IPS-18a (cell line): ENCODE measurements at regions not wholly inside any gene's neighbourhood (a gene's known extent, or its start where the extent isn't known, plus 50 kb on each side); places are given as distances from the start of the nearest gene placed in this dataset.

Experiments
- H3K27ac ChIP-seq: one replicate; pipeline ENCODE4 v1.5.1; 2013; ENCODE audit warnings: low read length
- H3K27me3 ChIP-seq: one replicate; pipeline ENCODE4 v1.6.1; 2013; ENCODE audit warnings: mild to moderate bottlenecking, low read length; ENCODE audit not compliant: control insufficient read depth, insufficient read depth
- H3K36me3 ChIP-seq: one replicate; pipeline ENCODE4 v1.6.1; 2013; ENCODE audit warnings: low read depth, low read length; ENCODE audit not compliant: control insufficient read depth
- H3K4me1 ChIP-seq: one replicate; pipeline ENCODE4 v1.6.1; 2013; ENCODE audit warnings: low read depth, low read length; ENCODE audit not compliant: control insufficient read depth
- H3K4me3 ChIP-seq: one replicate; pipeline ENCODE4 v1.5.1; 2013; ENCODE audit warnings: low read length
- H3K9ac ChIP-seq: one replicate; pipeline ENCODE4 v1.6.1; 2013; ENCODE audit warnings: mild to moderate bottlenecking, low read length, moderate library complexity
- H3K9me3 ChIP-seq: one replicate; pipeline ENCODE4 v1.6.1; 2013; ENCODE audit warnings: low read depth, low read length; ENCODE audit not compliant: control insufficient read depth

DNA sequence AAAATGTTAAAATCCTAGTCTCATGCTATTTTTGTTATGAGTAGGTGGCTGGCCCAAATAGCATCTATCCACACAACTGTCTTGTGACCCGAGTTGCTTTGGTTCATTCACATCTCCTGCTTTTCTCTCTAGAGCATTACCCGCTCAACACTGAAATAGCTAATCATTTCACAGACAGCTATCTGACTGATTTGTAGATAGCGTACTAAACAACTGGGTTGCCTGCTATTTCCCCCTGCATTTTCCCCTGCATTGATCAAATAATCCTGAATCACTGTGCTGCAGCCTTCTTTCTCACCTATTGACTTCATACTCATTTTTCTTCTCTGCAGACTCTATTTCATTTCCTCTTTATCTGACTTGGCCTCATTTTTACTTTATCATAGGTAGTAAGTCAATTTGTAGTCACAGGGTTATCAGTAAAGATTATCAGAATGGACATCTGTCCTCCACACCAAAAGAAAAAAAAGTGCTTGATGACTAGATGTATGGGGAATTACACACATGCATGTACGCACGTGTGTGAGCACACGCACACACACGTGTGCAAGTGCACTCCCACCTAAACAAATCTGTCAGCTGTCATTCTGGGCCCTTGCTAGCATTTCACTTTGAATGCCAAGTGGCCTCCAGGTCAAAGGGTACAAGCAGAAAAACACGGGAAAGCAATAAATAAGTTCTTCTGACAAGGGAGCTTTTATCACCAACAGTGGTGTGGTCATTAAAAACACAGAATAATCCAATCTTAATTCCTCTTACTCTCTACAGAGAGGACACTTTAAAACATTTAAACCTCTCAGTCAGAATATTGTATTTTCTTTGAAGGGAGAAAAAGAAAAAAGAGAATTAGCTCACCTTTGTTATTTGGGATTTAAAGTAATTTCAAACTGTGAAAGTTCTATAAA lies 501.6 kb downstream of the EFNA5 start:
- Histone ChIP-seq H3K4me3 (no peak overlapping the region), H3K4me1 (no peaks in the 10 kb centered on the region), H3K27me3 (no peaks in the 10 kb centered on the region), H3K9ac (no peak overlapping the region), H3K27ac (no peak overlapping the region), H3K9me3 (peaks cover 16% of the 10 kb centered on the region), H3K36me3 (no peaks in the 10 kb centered on the region)

DNA sequence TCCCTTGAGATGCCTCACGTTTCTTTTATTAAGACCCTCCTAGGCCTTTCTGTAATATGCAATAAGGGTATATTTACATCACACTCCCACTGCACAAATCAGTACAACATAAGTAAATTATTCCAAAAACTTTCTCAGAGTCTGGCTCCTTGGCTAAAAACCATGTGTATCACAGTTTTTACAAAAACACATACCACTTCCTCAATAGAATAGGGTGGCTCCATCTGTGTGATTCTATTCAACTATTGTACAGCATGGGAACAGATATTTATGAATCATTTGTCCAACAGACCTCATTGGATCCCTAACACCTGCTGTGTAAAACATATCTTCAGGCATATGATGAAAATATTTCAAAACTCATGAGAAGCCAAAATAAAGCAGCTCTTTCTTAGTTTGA lies 502.7 kb downstream of the EFNA5 start:
- Histone ChIP-seq H3K27ac (no peak overlapping the region), H3K27me3 (no peaks in the 10 kb centered on the region), H3K36me3 (no peaks in the 10 kb centered on the region), H3K9me3 (peaks cover 16% of the 10 kb centered on the region), H3K4me1 (no peaks in the 10 kb centered on the region), H3K9ac (no peak overlapping the region), H3K4me3 (no peak overlapping the region)

DNA sequence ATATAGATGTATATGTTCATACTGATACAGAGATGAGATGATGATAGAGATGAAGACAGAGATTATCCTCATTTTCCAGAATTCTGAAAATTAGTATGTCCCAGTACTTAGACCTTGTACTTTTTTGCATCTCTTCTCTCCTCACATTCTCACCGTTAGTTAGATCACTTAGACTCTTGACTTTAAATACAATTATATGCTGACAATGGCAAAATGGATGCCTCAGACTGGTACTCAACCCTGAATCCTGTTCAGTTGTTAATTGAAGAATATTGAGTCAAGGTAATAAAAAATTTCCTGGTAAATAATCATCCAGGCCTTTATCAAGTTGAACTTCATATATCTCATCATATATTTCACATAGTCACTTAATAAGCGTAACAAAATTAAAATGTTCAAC lies 505.4 kb downstream of the EFNA5 start:
- no peaks in the 10 kb centered on the region for H3K27me3 ChIP-seq

DNA sequence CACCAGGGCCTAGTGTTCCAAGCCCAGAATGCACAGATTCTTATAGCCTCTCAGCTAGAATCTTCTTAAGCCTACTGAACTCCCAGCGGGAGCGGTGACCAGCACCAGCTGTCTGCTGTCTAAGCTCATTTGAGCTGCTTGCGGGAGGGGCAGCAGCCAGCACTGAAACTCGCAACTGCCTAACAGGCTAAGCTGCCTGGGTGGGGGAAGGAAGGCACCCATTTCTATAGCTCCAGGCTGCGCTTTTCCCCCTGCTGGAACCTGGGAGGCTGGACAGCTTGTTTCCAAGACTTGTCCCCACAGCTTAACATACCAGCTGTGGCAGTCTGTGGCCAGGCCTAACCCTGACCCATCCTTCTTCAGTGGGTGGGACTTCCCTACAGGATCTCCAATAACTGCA lies 512.9 kb downstream of the EFNA5 start:
- Histone ChIP-seq H3K4me1 (no peaks in the 10 kb centered on the region), H3K4me3 (no peak overlapping the region), H3K27ac (no peak overlapping the region), H3K9me3 (no peaks in the 10 kb centered on the region), H3K9ac (no peak overlapping the region), H3K36me3 (no peaks in the 10 kb centered on the region), H3K27me3 (no peaks in the 10 kb centered on the region)

More for the DNA sequence above, 505.4 kb downstream of the EFNA5 start:
- Histone ChIP-seq H3K4me1 (no peaks in the 10 kb centered on the region), H3K9me3 (peaks cover 3% of the 10 kb centered on the region), H3K9ac (no peak overlapping the region), H3K36me3 (no peaks in the 10 kb centered on the region), H3K27ac (no peak overlapping the region), H3K4me3 (no peak overlapping the region)

DNA sequence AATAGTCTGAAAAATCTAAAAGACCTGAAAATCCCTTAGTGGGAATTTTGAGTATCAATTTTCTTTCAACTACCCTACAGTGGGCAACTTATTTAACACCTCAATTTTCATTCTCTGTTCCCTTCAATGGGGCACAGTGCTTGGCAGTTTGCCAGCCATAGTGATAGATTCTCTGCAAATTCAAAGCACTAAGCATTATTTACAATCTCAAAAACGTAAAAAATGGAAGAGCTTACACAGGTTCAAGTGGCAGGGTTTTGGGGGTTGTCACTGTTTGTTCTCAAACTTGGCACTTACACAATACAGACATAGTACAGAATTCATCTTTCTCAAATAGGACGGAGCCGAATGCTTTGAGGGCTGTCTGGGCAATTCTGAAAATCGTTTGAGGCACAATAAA lies 515.0 kb downstream of the EFNA5 start:
- Histone ChIP-seq H3K4me1 (no peaks in the 10 kb centered on the region), H3K9ac (no peak overlapping the region), H3K36me3 (no peaks in the 10 kb centered on the region), H3K4me3 (no peak overlapping the region), H3K27me3 (no peaks in the 10 kb centered on the region), H3K27ac (no peak overlapping the region), H3K9me3 (no peaks in the 10 kb centered on the region)

DNA sequence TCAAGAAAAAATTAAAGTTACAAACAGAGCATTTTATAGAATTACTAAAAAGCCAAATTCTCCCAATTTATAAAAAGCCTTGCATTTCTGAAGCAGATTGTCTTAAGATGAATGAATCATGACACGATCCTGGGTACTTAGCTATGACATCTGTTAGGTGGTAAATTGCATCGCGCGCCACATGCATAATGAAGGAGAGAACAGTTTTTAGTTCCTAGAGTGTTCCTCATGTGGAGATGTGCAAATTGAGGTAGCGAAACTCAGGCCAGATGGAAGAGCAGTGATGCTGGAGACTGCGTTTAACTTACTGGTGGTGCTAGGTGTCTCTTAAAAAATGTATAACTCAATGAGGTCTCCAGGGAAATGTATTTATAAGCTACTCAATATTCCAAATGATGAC lies 516.1 kb downstream of the EFNA5 start:
- Histone ChIP-seq H3K36me3 (no peaks in the 10 kb centered on the region), H3K4me1 (no peaks in the 10 kb centered on the region), H3K9me3 (no peaks in the 10 kb centered on the region), H3K4me3 (no peak overlapping the region), H3K27ac (no peak overlapping the region), H3K27me3 (no peaks in the 10 kb centered on the region), H3K9ac (no peak overlapping the region)

DNA sequence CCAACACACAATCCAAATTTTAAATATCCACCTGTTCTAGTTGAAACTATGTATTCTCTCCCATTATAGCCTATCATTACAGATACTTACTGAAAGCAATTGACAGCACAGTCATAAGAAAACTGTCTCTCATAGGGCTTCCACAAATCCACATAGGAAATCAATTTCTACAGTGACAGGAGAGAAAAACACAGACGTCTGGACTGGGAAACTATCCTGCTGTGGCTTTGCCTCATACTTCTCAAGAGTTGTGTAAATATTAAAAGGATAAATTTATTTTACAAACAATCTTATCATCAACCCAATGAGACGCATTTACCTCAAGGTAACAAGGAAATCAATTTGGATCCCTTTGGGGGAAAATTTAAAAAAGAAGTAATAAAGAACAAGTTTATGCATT lies 517.5 kb downstream of the EFNA5 start:
- no peaks in the 10 kb centered on the region for H3K36me3 ChIP-seq
- H3K9me3 ChIP-seq, result no peaks in the 10 kb centered on the region
- H3K4me1 ChIP-seq, result no peaks in the 10 kb centered on the region
- no peak overlapping the region for H3K4me3 ChIP-seq
- no peak overlapping the region for H3K27ac ChIP-seq
- H3K27me3 ChIP-seq, result no peaks in the 10 kb centered on the region
- H3K9ac ChIP-seq, result no peak overlapping the region

DNA sequence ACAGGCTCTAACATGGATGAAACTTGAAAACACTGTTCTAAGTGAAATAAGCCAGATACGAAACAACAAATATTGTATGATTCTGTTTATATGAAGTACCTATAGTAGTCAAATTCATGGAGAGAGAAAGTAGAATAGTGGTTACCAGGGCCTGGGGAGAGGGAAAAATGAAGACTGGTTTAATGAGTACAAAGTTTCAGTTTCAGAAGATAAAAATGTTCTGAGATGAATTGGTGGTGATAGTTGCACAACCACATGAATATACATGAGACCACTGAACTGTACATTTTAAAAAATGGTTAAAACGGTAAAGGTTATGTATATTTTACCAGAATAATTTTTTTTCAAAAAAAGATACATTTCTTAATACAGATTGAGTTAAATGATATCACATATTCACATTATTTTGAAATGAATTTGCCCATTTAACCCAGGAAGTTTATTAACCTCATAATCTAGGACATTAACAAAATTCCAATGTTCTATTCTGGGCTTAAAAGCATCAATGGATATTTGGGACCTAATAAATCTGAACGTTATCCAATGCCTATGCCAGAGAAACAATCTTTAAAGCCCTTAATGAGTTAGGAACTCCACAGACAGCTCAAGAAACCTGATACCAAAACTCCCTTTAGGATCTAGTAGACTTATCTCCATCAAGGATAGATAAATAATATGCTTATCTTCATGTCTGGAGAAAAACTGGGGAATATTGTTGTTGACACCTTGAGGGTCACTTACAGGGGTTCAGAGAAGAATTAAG lies 521.3 kb downstream of the EFNA5 start:
- no peak overlapping the region for H3K4me3 ChIP-seq
- no peaks in the 10 kb centered on the region for H3K36me3 ChIP-seq
- no peaks in the 10 kb centered on the region for H3K9me3 ChIP-seq
- no peak overlapping the region for H3K27ac ChIP-seq
- H3K27me3 ChIP-seq, result no peaks in the 10 kb centered on the region
- H3K9ac ChIP-seq, result no peak overlapping the region
- no peaks in the 10 kb centered on the region for H3K4me1 ChIP-seq

DNA sequence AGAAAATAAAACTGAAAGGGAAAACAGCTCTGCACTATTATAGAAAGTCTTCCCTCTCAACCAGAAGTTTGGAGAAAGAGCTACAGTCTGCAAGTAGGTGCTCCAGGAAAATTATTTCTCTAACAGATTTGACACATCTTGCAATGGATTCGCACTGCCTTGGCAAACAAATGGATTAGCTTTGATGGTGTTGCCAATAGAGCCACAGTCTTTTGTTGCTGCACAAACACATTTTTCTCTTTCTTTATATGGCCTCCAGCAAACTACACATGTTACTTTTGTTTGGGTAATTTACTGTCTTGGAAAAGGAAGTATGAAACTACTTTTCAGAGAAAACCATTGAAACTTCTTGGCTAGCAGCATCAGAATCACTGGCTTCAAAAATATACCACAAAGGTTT lies 523.1 kb downstream of the EFNA5 start:
- no peak overlapping the region for H3K9ac ChIP-seq
- no peak overlapping the region for H3K4me3 ChIP-seq
- no peaks in the 10 kb centered on the region for H3K36me3 ChIP-seq
- H3K27me3 ChIP-seq, result no peaks in the 10 kb centered on the region
- H3K9me3 ChIP-seq, result no peaks in the 10 kb centered on the region
- no peaks in the 10 kb centered on the region for H3K4me1 ChIP-seq
- no peak overlapping the region for H3K27ac ChIP-seq

DNA sequence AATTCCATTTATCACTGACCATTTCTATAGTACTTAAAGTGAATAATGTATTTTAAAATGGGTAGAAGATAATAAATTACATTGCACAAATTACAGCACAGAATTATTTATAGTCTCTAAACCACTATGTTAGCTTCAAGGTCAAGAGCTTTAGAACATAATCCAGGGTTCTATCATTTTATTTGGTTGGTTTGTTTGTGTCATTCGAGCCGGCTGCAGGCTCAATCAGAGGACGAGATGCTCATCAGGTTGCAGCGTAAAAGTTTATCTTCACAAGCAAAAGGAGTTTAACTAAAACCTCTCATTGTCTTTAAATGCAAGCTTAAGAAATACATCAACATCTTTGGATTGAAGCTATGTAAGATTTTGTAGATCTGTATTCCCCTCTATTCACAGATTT lies 523.8 kb downstream of the EFNA5 start:
- H3K9me3 ChIP-seq, result no peaks in the 10 kb centered on the region
- H3K27me3 ChIP-seq, result no peaks in the 10 kb centered on the region
- no peaks in the 10 kb centered on the region for H3K36me3 ChIP-seq
- H3K4me1 ChIP-seq, result no peaks in the 10 kb centered on the region
- H3K4me3 ChIP-seq, result no peak overlapping the region
- no peak overlapping the region for H3K9ac ChIP-seq
- H3K27ac ChIP-seq, result no peak overlapping the region

DNA sequence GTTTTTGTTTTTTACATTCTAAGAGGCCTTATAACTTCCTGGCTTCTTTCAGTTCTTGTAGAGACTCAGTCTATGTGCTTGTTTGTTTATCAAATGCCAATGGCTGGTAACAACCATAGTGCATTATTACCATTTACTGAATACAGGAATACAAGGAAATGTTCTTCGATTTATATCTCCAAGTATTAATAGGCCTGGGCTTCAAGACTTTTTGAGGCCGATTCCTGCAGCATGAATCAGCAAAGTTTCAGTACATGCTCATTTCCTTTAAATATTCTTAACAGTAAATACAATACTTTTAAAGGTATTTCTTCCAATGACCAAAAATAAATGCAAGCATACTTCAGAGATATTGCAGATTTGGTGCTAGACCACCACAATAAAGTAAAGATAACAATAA lies 535.3 kb downstream of the EFNA5 start:
- Histone ChIP-seq H3K9ac (no peak overlapping the region), H3K36me3 (no peaks in the 10 kb centered on the region), H3K4me3 (no peak overlapping the region), H3K27ac (no peak overlapping the region), H3K27me3 (no peaks in the 10 kb centered on the region), H3K9me3 (peaks cover 6% of the 10 kb centered on the region), H3K4me1 (no peaks in the 10 kb centered on the region)

DNA sequence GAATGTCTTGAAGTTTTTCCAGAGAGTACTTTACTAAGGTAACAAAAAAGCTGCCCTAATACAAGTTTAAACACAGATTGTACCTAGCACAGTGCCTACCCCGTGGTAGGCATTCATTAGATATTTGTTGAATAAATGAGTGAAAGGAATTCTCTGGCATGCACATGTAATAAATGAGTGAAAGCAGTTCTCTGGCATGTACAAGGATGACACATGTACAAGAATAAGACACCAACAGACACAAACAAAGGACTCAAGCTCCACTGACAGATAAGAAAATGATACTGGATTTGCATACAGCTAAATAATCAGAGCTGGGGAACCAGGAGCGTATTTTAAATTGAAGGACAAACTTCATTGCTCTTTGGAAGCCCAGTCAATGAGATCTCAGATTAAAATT lies 535.8 kb downstream of the EFNA5 start:
- Histone ChIP-seq H3K27ac (no peak overlapping the region), H3K9me3 (peaks cover 3% of the 10 kb centered on the region)

More for the DNA sequence above, 535.8 kb downstream of the EFNA5 start:
- Histone ChIP-seq H3K27me3 (no peaks in the 10 kb centered on the region), H3K4me3 (no peak overlapping the region), H3K4me1 (no peaks in the 10 kb centered on the region), H3K9ac (no peak overlapping the region), H3K36me3 (no peaks in the 10 kb centered on the region)
